PC-9 (cell line): ENCODE measurements at regions not wholly inside any gene's neighbourhood (a gene's known extent, or its start where the extent isn't known, plus 50 kb on each side); places are given as distances from the start of the nearest gene placed in this dataset.

Experiments used
- BruUV-seq: library from RNA; stranded (reverse); fragments of 400-500 nt; replicated peaks from 2 replicates; lab custom pipeline; 2021; lab: Mats Ljungman, UMichigan
- CTCF ChIA-PET: fragments of 300-600 bp; sonication (Branson Sonifier 250); formaldehyde crosslinking; loops from one replicate; lab custom pipeline; 2022; ENCODE audit warnings: antibody characterized with exemption; lab: Charles Lee
- POLR2A ChIA-PET: fragments of 300-600 bp; sonication (Branson Sonifier 250); formaldehyde crosslinking; loops from one replicate; lab custom pipeline; 2022; ENCODE audit warnings: antibody characterized with exemption; ENCODE audit not compliant: unreplicated experiment; lab: Charles Lee
- DNase-seq, 2 experiments: peaks; one replicate each; pipeline versions ENCODE4 v3.0.0 to v3.0.0-alpha.2; 2015 to 2022; ENCODE audit warnings: mixed read lengths in 1 of 2
- H2AFZ ChIP-seq: fragments of 200-600 bp; sonication (generic); 2 replicates; pipeline ENCODE4 v1.8.1; 2017; ENCODE audit warnings: antibody characterized with exemption
- H3F3A ChIP-seq: fragments of 200-600 bp; sonication (generic); 2 replicates; pipeline ENCODE4 v1.8.1; 2017; ENCODE audit warnings: antibody characterized with exemption, mild to moderate bottlenecking, low read depth; ENCODE audit not compliant: insufficient read depth
- H3K27ac ChIP-seq: fragments of 200-600 bp; sonication (generic); 2 replicates; pipeline ENCODE4 v1.6.1; 2016; ENCODE audit warnings: mixed run types
- H3K27me3 ChIP-seq: fragments of 200-600 bp; sonication (generic); 2 replicates; pipeline ENCODE4 v1.6.1; 2016; ENCODE audit warnings: low read depth, mixed run types; ENCODE audit not compliant: insufficient read depth
- H3K36me3 ChIP-seq: fragments of 200-600 bp; sonication (generic); 2 replicates; pipeline ENCODE4 v1.6.1; 2016; ENCODE audit warnings: low read depth, mixed run types
- H3K4me1 ChIP-seq: fragments of 200-600 bp; sonication (generic); replicated peaks from 2 replicates; pipeline ENCODE4 v1.6.1; 2016; ENCODE audit warnings: mixed run types; ENCODE audit not compliant: insufficient read depth
- H3K4me2 ChIP-seq: fragments of 200-600 bp; sonication (generic); 2 replicates; pipeline ENCODE4 v1.6.1; 2017; ENCODE audit warnings: mixed run types
- H3K4me3 ChIP-seq: fragments of 200-600 bp; sonication (generic); 2 replicates; pipeline ENCODE4 v1.6.1; 2016; ENCODE audit warnings: mixed run types
- H3K79me2 ChIP-seq: fragments of 200-600 bp; sonication (generic); 2 replicates; pipeline ENCODE4 v1.6.1; 2017; ENCODE audit warnings: low read depth, mixed run types
- H3K9me2 ChIP-seq: fragments of 200-600 bp; sonication (generic); 2 replicates; pipeline ENCODE4 v1.8.1; 2017; ENCODE audit warnings: mild to moderate bottlenecking; ENCODE audit not compliant: insufficient read depth
- H3K9me3 ChIP-seq: fragments of 200-600 bp; sonication (generic); 2 replicates; pipeline ENCODE4 v1.8.1; 2016; ENCODE audit warnings: low read depth; ENCODE audit not compliant: insufficient read depth
- H4K20me1 ChIP-seq: fragments of 200-600 bp; sonication (generic); 2 replicates; pipeline ENCODE4 v1.8.1; 2017; ENCODE audit not compliant: insufficient read depth
- CTCF ChIP-seq: fragments of 200-600 bp; sonication (generic); conservative IDR thresholded peaks from 2 replicates; pipeline ENCODE4 v1.6.1; 2017; ENCODE audit warnings: mixed run types, antibody characterized with exemption, mild to moderate bottlenecking, moderate library complexity
- EZH2 ChIP-seq: fragments of 200-600 bp; sonication (generic); IDR thresholded peaks from 2 replicates; pipeline ENCODE4 v1.8.0; 2017; ENCODE audit warnings: antibody characterized with exemption, low read depth
- intact Hi-C: fragments of 100-400 bp; cut with micrococcal nuclease; formaldehyde crosslinking; loops from one replicate; pipeline ENCODE4 v1.10.0; 2022; ENCODE audit not compliant: unreplicated experiment

- CTCF ChIA-PET, result no interaction called here
- Histone ChIP-seq H3K4me2 (no peak overlapping the region), H3K27ac (no peak overlapping the region), H3K4me3 (no peak overlapping the region), H3K36me3 (no peaks in the 10 kb centered on the region), H3F3A (no peaks in the 10 kb centered on the region), H4K20me1 (no peaks in the 10 kb centered on the region), H3K79me2 (no peaks in the 10 kb centered on the region), H3K9me2 (no peaks in the 10 kb centered on the region), H3K9me3 (no peaks in the 10 kb centered on the region), H2AFZ (no peak overlapping the region), H3K4me1 (no peaks in the 10 kb centered on the region), H3K27me3 (peaks cover 77% of the 10 kb centered on the region)
- POLR2A ChIA-PET, result no interaction called here
- TF ChIP-seq CTCF (no peak), EZH2 (no peak)
- no TSS peak for BruUV-seq
- intact Hi-C loops, result no loop called here
- DNase-seq, result no peak
These were observed 291.4 kb downstream of the QKI start for GRCh38 chr6:163705923-163706322.

DNA sequence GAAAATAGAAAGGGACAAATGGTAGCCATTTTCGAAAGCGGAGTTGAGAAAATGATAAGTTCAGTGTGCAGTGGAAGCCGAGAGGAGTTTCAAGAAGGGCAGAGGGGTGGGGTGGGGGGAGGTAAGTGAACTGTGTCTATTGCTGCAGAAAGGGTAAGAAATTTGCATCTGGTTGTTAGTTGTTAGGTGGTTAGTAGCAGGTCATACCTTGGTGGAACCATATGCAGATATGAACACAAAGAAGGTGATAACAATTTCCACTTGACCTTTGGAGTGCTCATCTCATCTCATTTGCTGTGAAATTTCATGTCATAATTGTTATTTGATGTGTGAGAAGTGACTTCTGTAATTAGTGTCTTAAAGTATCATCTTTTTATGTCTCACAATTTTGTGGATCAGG lies 288.2 kb downstream of the QKI start:
- Histone ChIP-seq H3K4me2 (no peak overlapping the region), H3K9me3 (no peaks in the 10 kb centered on the region), H3F3A (no peaks in the 10 kb centered on the region), H3K79me2 (no peaks in the 10 kb centered on the region), H3K36me3 (no peaks in the 10 kb centered on the region), H3K27ac (no peak overlapping the region), H3K4me3 (no peak overlapping the region), H2AFZ (no peak overlapping the region), H3K27me3 (peaks cover 87% of the 10 kb centered on the region), H3K9me2 (no peaks in the 10 kb centered on the region), H4K20me1 (no peaks in the 10 kb centered on the region), H3K4me1 (no peaks in the 10 kb centered on the region)
- TF ChIP-seq EZH2, result no peak
- no peak for TF ChIP-seq CTCF
- intact Hi-C loops, result no loop called here
- POLR2A ChIA-PET, result no interaction called here
- BruUV-seq, result no TSS peak
- DNase-seq, result no peak
- CTCF ChIA-PET, result no interaction called here

DNA sequence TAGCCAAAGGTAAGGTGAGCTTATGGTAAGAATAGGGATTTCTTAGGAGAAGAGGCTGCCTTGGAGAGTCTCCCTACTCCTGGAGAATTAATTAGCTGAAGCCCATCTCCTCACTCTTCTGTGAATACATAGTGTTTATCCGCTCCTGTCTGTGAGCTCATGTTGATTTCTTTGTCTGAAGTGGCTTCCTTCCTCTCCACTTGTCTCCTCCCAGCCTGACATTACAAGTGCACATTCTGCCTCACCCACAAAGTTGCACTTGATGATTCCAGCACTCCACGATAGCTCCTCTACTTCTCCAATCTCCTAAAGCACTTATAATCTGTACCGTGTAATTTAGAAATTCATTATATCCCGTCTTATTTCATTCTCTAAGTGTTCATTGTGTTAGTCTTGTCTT lies 287.2 kb downstream of the QKI start:
- DNase-seq, result no peak
- Histone ChIP-seq H3F3A (no peaks in the 10 kb centered on the region), H3K9me2 (no peaks in the 10 kb centered on the region), H4K20me1 (no peaks in the 10 kb centered on the region), H3K4me1 (no peaks in the 10 kb centered on the region), H3K27ac (no peak overlapping the region), H3K79me2 (no peaks in the 10 kb centered on the region), H2AFZ (no peak overlapping the region), H3K9me3 (no peaks in the 10 kb centered on the region; the same call in 1 of the 2 replicates), H3K4me2 (no peak overlapping the region), H3K27me3 (peaks cover 88% of the 10 kb centered on the region), H3K4me3 (no peak overlapping the region), H3K36me3 (no peaks in the 10 kb centered on the region)
- intact Hi-C loops, result no loop called here
- CTCF ChIA-PET, result no interaction called here
- BruUV-seq, result no TSS peak
- TF ChIP-seq EZH2 (no peak), CTCF (no peak)
- POLR2A ChIA-PET, result no interaction called here
